VCaP (cell line): ENCODE measurements at regions not wholly inside any gene's neighbourhood (a gene's known extent, or its start where the extent isn't known, plus 50 kb on each side); places are given as distances from the start of the nearest gene placed in this dataset.
A peak's percentile ranks its signal among the peaks of the same experiment; 100 is the strongest.

Experiments
- H3K27ac ChIP-seq: fragments of 450-650 bp; 2 replicates; pipeline ENCODE4 v1.5.1; 2017
- TF ChIP-seq, protein P1 (sequence below): fragments of 450-650 bp; conservative IDR thresholded peaks from 2 replicates; pipeline ENCODE4 v1.5.1; 2017; ENCODE audit warnings: mild to moderate bottlenecking, moderate library complexity

DNA sequence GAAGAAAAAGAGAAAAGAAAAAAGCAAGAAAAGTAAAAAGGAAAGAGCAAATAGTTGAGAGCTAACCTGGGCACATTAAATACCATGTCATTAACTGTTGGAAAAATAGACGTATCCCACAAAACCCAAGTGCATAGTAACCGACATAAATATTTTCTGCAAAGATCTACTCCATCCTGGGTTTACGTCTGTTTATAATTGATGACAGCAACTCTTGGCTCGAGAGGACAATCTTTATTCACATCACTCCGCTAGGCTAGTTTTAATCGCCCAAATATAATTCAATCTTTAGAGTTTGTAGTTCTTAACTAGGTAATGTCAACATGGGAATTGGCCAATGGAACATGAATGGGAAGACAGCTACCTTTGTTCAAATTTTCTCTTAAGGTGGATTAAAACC is 321.7 kb upstream of the TNC start:
- TF ChIP-seq, protein P1, sequence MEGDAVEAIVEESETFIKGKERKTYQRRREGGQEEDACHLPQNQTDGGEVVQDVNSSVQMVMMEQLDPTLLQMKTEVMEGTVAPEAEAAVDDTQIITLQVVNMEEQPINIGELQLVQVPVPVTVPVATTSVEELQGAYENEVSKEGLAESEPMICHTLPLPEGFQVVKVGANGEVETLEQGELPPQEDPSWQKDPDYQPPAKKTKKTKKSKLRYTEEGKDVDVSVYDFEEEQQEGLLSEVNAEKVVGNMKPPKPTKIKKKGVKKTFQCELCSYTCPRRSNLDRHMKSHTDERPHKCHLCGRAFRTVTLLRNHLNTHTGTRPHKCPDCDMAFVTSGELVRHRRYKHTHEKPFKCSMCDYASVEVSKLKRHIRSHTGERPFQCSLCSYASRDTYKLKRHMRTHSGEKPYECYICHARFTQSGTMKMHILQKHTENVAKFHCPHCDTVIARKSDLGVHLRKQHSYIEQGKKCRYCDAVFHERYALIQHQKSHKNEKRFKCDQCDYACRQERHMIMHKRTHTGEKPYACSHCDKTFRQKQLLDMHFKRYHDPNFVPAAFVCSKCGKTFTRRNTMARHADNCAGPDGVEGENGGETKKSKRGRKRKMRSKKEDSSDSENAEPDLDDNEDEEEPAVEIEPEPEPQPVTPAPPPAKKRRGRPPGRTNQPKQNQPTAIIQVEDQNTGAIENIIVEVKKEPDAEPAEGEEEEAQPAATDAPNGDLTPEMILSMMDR: no peak
- no peak overlapping the region for H3K27ac ChIP-seq

DNA sequence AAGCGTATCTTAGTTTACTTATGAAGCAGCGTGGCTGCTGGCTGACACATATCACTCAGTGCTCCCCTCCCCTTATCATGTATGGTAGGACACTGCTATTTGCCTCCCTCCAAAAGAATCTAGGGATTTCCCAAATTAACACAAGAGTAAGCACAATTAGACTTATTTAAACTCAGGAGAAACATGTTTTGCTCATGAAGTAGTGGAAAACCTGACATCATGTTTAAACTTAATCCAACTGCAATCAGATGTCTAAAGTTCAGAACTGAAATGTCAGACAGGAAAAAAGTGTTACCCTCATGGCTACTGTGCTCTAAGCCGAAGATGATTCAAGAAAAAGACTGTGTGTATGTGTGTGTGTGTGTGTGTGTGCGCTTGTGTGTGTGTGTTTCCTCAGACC is 324.1 kb upstream of the TNC start:
- no peak overlapping the region for H3K27ac ChIP-seq
- TF ChIP-seq, protein P1: no peak

DNA sequence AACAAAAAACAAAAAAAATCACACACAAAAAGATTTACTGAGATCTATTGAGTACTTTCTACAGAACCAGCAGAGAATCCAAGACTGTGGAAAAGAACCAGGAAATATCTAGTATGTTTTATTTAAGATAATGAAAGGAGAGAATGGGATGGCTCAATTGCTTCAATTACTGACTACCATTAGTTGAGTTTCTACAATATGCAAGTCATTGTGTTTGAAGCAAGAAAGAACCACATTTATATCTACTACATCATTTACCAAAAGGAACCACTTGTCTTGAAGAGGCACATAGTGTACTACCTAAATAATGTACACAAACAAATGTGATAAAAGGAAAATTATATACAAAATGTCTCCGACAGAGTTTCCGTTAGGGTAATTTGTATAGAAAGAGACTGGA is 325.9 kb upstream of the TNC start:
- TF ChIP-seq, protein P1: no peak
- H3K27ac ChIP-seq: peak overlapping the region; percentile 69

DNA sequence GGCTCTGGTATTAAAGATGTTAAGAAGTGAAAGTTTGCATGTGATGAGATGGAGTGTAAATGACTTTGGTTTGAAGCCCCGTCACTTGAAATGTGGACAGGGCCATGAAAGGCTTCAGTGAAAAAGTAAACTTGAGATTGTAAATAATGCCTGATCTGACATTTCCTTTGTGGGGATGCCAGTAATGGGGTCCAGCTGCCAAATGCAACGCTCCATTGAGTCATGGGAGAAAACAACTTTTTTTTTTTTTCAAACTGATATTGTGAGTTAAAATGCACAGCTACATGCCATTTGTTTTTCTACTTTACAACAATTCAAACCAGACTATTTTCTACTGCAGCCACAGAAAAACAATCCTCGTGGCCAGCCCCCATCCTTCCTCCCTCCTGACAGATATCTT is 327.0 kb upstream of the TNC start:
- H3K27ac ChIP-seq: peak overlapping the region; percentile 69
- TF ChIP-seq, protein P1: no peak

DNA sequence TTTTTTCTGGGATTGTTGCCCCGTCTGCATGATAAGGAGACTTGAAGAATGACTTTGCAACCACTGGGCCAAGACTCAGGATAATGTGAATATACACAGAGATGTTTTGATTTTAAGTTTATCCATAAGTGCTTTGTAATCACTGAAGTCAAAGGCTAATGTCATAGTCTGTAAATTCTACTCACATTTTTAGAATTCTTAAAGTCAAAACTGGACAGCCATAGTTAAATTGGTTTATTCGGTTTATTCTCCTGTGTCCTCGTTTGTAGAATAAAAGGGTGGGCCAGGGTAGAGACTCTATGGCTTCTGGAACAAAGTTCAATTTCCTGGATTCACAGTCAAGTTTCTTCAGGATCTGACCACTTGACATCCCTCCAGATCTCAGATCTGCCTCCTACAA is 327.7 kb upstream of the TNC start:
- peak overlapping the region; percentile 69 for H3K27ac ChIP-seq
- TF ChIP-seq, protein P1: no peak

DNA sequence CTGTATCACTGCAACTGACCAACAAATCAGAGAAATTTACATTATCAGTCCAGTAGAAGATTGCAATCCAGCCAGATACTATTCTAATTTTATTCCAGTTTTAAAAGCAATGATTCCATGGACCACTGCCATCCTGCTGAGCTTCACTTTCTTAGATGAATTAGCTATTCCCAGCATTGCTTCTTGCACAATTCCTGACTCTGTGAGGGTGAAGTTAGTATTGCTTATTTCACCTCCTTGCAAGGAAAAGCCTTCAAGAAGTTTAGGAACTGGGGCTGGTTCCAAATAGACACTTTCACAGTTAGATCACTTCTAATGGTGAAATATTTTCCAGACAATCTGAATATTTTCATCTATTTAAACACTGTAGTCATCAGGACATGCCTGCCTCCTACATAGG is 338.6 kb upstream of the TNC start:
- no peak overlapping the region for H3K27ac ChIP-seq
- TF ChIP-seq, protein P1: no peak

DNA sequence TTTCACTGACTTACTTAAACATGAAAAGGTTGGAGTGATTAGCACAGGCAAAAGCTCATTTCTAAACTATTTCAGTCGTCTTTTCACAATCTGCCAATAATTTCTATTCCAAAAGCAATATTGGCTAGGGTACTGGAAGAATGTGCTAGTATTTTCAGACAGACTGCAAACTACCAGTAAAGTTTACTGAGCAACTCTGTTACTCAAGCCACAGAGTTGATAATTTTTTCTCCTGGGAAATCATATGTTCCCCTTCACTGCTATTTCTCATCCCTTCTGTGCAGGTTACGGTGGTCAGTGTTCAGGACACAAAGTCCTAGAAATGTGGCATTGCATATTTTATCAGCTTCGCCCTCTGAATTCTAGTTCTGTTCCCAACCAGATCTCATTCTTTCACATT is 343.3 kb upstream of the TNC start:
- TF ChIP-seq, protein P1: no peak
- no peak overlapping the region for H3K27ac ChIP-seq

DNA sequence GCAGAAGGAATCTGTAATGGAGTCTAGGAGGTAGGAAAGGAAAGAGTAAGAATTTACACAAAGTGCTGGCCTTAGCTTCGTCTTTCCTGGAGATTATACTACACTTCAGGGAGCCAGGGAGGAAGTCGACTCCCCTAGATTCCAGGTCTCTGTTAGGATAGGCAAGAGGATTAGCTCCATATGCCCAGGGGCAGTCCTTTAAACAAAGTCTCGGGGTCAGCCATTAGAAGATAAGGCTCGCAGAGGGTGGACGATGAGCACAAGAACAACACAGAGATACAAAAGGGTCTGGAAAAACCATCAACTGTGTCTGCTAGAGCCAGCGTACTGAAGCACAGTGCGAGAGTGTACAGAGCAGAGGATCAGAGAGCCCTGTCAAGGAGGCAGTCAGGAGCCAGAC is 344.7 kb upstream of the TNC start:
- TF ChIP-seq, protein P1: no peak
- H3K27ac ChIP-seq: no peak overlapping the region
